Testis (tissue), 2 donors: ENCODE measurements at regions not wholly inside any gene's neighbourhood (a gene's known extent, or its start where the extent isn't known, plus 50 kb on each side); places are given as distances from the start of the nearest gene placed in this dataset.

Source experiments
- CTCF ChIP-seq, 3 experiments: fragments of 450-650 bp in 2 of 3; fragments of 200-600 bp in 1 of 3; sonication (generic) in 1 of 3; IDR thresholded peaks; one replicate each; pipeline ENCODE4 v1.5.1; 2016 to 2019; ENCODE audit warnings: antibody characterized with exemption in 3 of 3, mild to moderate bottlenecking in 2 of 3, moderate library complexity in 1 of 3
- POLR2A ChIP-seq: fragments of 450-650 bp; IDR thresholded peaks from one replicate; pipeline ENCODE4 v1.6.1; 2017; ENCODE audit warnings: antibody characterized with exemption, mild to moderate bottlenecking, moderate library complexity

- TF ChIP-seq POLR2A (no peak), CTCF (IDR thresholded peaks at IDR 0.05) (no peak)
These were observed 546.6 kb upstream of the CDH2 start for GRCh38 chr18:28723506-28723905.
